ENCODE measurements at regions not wholly inside any gene's neighbourhood (a gene's known extent, or its start where the extent isn't known, plus 50 kb on each side); places are given as distances from the start of the nearest gene placed in this dataset.

GRCh38 chr1:38336961-38337360, 290.4 kb upstream of the POU3F1 start:
- TF ChIP-seq POLR2AphosphoS5 (IDR thresholded peaks at IDR 0.05; ENCODE audit: low read depth, low read length) (no peak), SIN3A (IDR thresholded peaks at IDR 0.05; ENCODE audit: borderline replicate concordance, insufficient read depth, low read length) (no peak), TAF1 (IDR thresholded peaks at IDR 0.05; ENCODE audit: borderline replicate concordance, insufficient read depth, low read length) (no peak)

Measured in PFSK-1 (cell line).